Endothelial cell of umbilical vein (primary cell): ENCODE measurements at regions not wholly inside any gene's neighbourhood (a gene's known extent, or its start where the extent isn't known, plus 50 kb on each side); places are given as distances from the start of the nearest gene placed in this dataset.

Experiments used
- BruUV-seq: library from RNA; stranded (reverse); fragments of 400-500 nt; replicated peaks from 2 replicates; lab custom pipeline; 2021; lab: Mats Ljungman, UMichigan
- CTCF ChIA-PET: fragments of 300-600, 350-600 bp; sonication (Branson Sonifier 250); formaldehyde crosslinking; loops from one replicate; lab custom pipeline; 2021; ENCODE audit warnings: antibody characterized with exemption, inconsistent platforms; lab: Charles Lee
- POLR2A ChIA-PET: fragments of 300-600, 350-600 bp; sonication (Branson Sonifier 250); formaldehyde crosslinking; loops from one replicate; lab custom pipeline; 2021; ENCODE audit warnings: antibody characterized with exemption, inconsistent platforms; lab: Charles Lee
- DNase-seq: peaks from one replicate; pipeline ENCODE4 v3.0.0-alpha.2; 2011; ENCODE audit warnings: low read depth, low spot score
- FAIRE-seq: peaks from 2 replicates; lab custom pipeline; 2011; peaks lifted over from hg19 to GRCh38; lab: Jason Lieb, UNC
- H2AFZ ChIP-seq: 2 replicates; pipeline ENCODE4 v1.6.0; 2012; ENCODE audit warnings: low read depth, low read length, control low read depth, inconsistent platforms
- H3K27ac ChIP-seq: 2 replicates; pipeline ENCODE4 v1.5.1; 2011; ENCODE audit warnings: low read depth, mild to moderate bottlenecking, control low read depth, low read length, moderate library complexity; ENCODE audit not compliant: insufficient read depth
- H3K27me3 ChIP-seq, 2 experiments: 2 replicates each; pipeline versions ENCODE4 v1.6.0 to v1.6.1; 2011; ENCODE audit warnings: low read length in 2 of 2, mixed read lengths in 1 of 2; ENCODE audit not compliant: control insufficient read depth in 2 of 2, insufficient read depth in 2 of 2
- H3K36me3 ChIP-seq, 2 experiments: 2 replicates in 1 of 2; 3 replicates in 1 of 2; pipeline ENCODE4 v1.5.1; 2011; ENCODE audit warnings: low read length in 2 of 2, mild to moderate bottlenecking in 1 of 2, moderate library complexity in 1 of 2; ENCODE audit not compliant: control insufficient read depth in 2 of 2, insufficient read depth in 2 of 2; ENCODE audit errors: extremely low read depth in 1 of 2
- H3K4me1 ChIP-seq: 3 replicates; pipeline ENCODE4 v1.5.1; 2011; ENCODE audit warnings: mild to moderate bottlenecking, low read length; ENCODE audit not compliant: control insufficient read depth, insufficient read depth; ENCODE audit errors: extremely low read depth
- H3K4me2 ChIP-seq: 2 replicates; pipeline ENCODE4 v1.6.1; 2011; ENCODE audit warnings: low read length, control low read depth, mixed read lengths; ENCODE audit not compliant: insufficient read depth
- H3K4me3 ChIP-seq, 3 experiments: fragments of 200-600 bp in 1 of 3; sonication (generic), shearing (Covaris generic) in 1 of 3; replicated peaks in 1 of 3; 2 replicates each; pipeline ENCODE4 v1.5.1; 2011 to 2016; ENCODE audit warnings: control low read depth in 3 of 3, low read length in 3 of 3, mild to moderate bottlenecking in 2 of 3, inconsistent platforms in 1 of 3, low read depth in 1 of 3, moderate library complexity in 1 of 3; ENCODE audit not compliant: insufficient read depth in 1 of 3
- H3K79me2 ChIP-seq: 2 replicates; pipeline ENCODE4 v1.6.0; 2012; ENCODE audit warnings: low read length, inconsistent platforms; ENCODE audit not compliant: control insufficient read depth, insufficient read depth
- H3K9ac ChIP-seq: replicated peaks from 2 replicates; pipeline ENCODE3; 2011; ENCODE audit warnings: low read length, control low read depth; ENCODE audit not compliant: insufficient read depth; ENCODE audit errors: extremely low read depth
- H3K9me1 ChIP-seq: replicated peaks from 3 replicates; pipeline ENCODE4 v1.6.0; 2011; ENCODE audit warnings: mild to moderate bottlenecking, low read length; ENCODE audit not compliant: control insufficient read depth, insufficient read depth; ENCODE audit errors: extremely low read depth
- H3K9me3 ChIP-seq: replicated peaks from 2 replicates; pipeline ENCODE4 v1.5.1; 2012; ENCODE audit warnings: low read length, inconsistent platforms; ENCODE audit not compliant: control insufficient read depth, insufficient read depth
- H4K20me1 ChIP-seq: replicated peaks from 2 replicates; pipeline ENCODE3; 2011; ENCODE audit warnings: mild to moderate bottlenecking, low read length; ENCODE audit not compliant: control insufficient read depth, insufficient read depth; ENCODE audit errors: extremely low read depth
- FOS ChIP-seq: IDR thresholded peaks from 2 replicates; pipeline ENCODE4 v1.6.1; 2011; ENCODE audit warnings: mild to moderate bottlenecking, low read length, moderate library complexity, borderline replicate concordance; ENCODE audit not compliant: insufficient read depth
- GATA2 ChIP-seq: IDR thresholded peaks from 2 replicates; pipeline ENCODE4 v1.7.0; 2011; ENCODE audit warnings: low read depth, mild to moderate bottlenecking, moderate library complexity, mixed read lengths, low read length; ENCODE audit not compliant: insufficient read length, insufficient read depth
- MYC ChIP-seq: IDR thresholded peaks from one replicate; pipeline ENCODE4 v1.6.1; 2011; ENCODE audit warnings: mild to moderate bottlenecking, low read depth, low read length
- POLR2A ChIP-seq: IDR thresholded peaks from 2 replicates; pipeline ENCODE4 v1.6.1; 2012; ENCODE audit warnings: low read depth, mild to moderate bottlenecking, control low read depth, low read length
- POLR2AphosphoS5 ChIP-seq: IDR thresholded peaks from 2 replicates; pipeline ENCODE4 v1.6.1; 2012; ENCODE audit warnings: low read depth, mild to moderate bottlenecking, control low read depth, low read length, moderate library complexity; ENCODE audit not compliant: insufficient read depth
- dilution Hi-C: fragments of 300-500 bp; cut with MboI; formaldehyde crosslinking; loops from one replicate; pipeline ENCODE4 v1.15.0; 2019; ENCODE audit warnings: low sequenced_read_pairs; ENCODE audit not compliant: extremely low pct_ligation_motif_present
- intact Hi-C: fragments of 100-400 bp; cut with micrococcal nuclease; formaldehyde crosslinking; loops from one replicate; pipeline ENCODE4 v1.10.0; 2022
- TF ChIP-seq, protein P1 (sequence below): IDR thresholded peaks from 2 replicates; pipeline ENCODE4 v1.6.1; 2011; ENCODE audit not compliant: insufficient read depth, insufficient read length
- TF ChIP-seq, protein P2 (sequence below), 2 donors: IDR thresholded peaks; 1 replicate in 1 of 2; 2 replicates in 1 of 2; pipeline ENCODE4 v1.5.1; 2011; ENCODE audit warnings: low read length in 2 of 2, mild to moderate bottlenecking in 2 of 2, moderate library complexity in 2 of 2, control low read depth in 1 of 2, inconsistent platforms in 1 of 2, low read depth in 1 of 2; ENCODE audit not compliant: insufficient read depth in 1 of 2; ENCODE audit errors: extremely low read depth in 1 of 2

- no TSS peak for BruUV-seq
- no peak overlapping the region for H3K27ac ChIP-seq
- CTCF ChIA-PET = no interaction called here
- no peak overlapping the region for H3K4me3 ChIP-seq
- H2AFZ ChIP-seq = no peak overlapping the region
- no peaks in the 10 kb centered on the region for H4K20me1 ChIP-seq
- H3K4me2 ChIP-seq = no peak overlapping the region
- no peaks in the 10 kb centered on the region for H3K9me1 ChIP-seq
- no peaks in the 10 kb centered on the region for H3K36me3 ChIP-seq
- FAIRE-seq = no peak
- TF ChIP-seq MYC (no peak), POLR2AphosphoS5 (no peak), POLR2A (no peak)
- TF ChIP-seq, protein P1, sequence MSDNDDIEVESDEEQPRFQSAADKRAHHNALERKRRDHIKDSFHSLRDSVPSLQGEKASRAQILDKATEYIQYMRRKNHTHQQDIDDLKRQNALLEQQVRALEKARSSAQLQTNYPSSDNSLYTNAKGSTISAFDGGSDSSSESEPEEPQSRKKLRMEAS = no peak
- dilution Hi-C loops (no loop called here), intact Hi-C loops (no loop called here)
- no peak overlapping the region for H3K9ac ChIP-seq
- H3K27me3 ChIP-seq = peaks cover 0 to under 1% of the 10 kb centered on the region in 2 experiments
- H3K79me2 ChIP-seq = no peaks in the 10 kb centered on the region
- no peaks in the 10 kb centered on the region for H3K4me1 ChIP-seq
- POLR2A ChIA-PET = no interaction called here
- DNase-seq = no peak
- H3K9me3 ChIP-seq = no peaks in the 10 kb centered on the region
These were observed 174.9 kb downstream of the IER5 start for GRCh38 chr1:181263444-181263843.

DNA sequence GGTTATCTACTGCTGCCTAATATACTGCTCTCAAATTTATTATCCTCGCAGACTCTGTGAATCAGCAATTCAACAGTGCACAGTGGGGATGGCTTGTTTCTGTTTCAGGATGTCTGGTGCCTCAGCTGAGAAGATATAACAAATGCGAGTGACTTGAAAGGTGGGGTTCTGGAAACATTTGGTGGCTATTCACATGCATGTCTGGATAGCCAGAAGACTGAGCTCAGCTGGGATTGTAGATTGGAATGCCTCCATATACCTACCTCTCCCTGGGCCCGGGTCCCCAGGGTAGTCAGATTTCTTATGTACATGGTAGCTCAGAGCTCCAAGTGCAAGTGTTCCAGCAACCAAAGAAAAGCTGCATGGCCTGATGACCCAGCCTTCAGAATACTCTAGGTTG is 176.3 kb downstream of the IER5 start:
- Histone ChIP-seq H3K27ac (no peak overlapping the region), H3K4me3 (no peak overlapping the region), H2AFZ (no peak overlapping the region), H3K4me1 (no peaks in the 10 kb centered on the region), H3K27me3 (no peaks in the 10 kb centered on the region), H4K20me1 (no peaks in the 10 kb centered on the region), H3K4me2 (no peak overlapping the region), H3K79me2 (no peaks in the 10 kb centered on the region), H3K9me3 (no peaks in the 10 kb centered on the region), H3K9me1 (no peaks in the 10 kb centered on the region), H3K36me3 (no peaks in the 10 kb centered on the region), H3K9ac (no peak overlapping the region)
- CTCF ChIA-PET = interaction anchor here (2.1 kb wide), 1 partner anchor 75 kb away, joined by 6 read pairs; no protein-coding TSS in a partner anchor
- intact Hi-C loops = no loop called here
- TF ChIP-seq FOS (no peak), POLR2AphosphoS5 (no peak), GATA2 (no peak)
- TF ChIP-seq, protein P2, sequence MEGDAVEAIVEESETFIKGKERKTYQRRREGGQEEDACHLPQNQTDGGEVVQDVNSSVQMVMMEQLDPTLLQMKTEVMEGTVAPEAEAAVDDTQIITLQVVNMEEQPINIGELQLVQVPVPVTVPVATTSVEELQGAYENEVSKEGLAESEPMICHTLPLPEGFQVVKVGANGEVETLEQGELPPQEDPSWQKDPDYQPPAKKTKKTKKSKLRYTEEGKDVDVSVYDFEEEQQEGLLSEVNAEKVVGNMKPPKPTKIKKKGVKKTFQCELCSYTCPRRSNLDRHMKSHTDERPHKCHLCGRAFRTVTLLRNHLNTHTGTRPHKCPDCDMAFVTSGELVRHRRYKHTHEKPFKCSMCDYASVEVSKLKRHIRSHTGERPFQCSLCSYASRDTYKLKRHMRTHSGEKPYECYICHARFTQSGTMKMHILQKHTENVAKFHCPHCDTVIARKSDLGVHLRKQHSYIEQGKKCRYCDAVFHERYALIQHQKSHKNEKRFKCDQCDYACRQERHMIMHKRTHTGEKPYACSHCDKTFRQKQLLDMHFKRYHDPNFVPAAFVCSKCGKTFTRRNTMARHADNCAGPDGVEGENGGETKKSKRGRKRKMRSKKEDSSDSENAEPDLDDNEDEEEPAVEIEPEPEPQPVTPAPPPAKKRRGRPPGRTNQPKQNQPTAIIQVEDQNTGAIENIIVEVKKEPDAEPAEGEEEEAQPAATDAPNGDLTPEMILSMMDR (IDR thresholded peaks at IDR 0.05; ENCODE audit: extremely low read depth in 1 of 2, insufficient read depth in 1 of 2, low read depth in 1 of 2, low read length in 2 of 2) = no peak
- BruUV-seq = no TSS peak
- POLR2A ChIA-PET = no interaction called here
- DNase-seq (no peak), FAIRE-seq (no peak)
- dilution Hi-C loops = no loop called here
